Naive thymus-derived CD8-positive, alpha-beta T cell (primary cell): ENCODE measurements at regions not wholly inside any gene's neighbourhood (a gene's known extent, or its start where the extent isn't known, plus 50 kb on each side); places are given as distances from the start of the nearest gene placed in this dataset.

Experiments used
- ATAC-seq, 2 donors: fragments of 150-1000 bp; cut with Tn5 transposase in 1 of 2; sonication (Bioruptor Pico), chemical (Tn5 transposase) in 1 of 2; 1 replicate in 1 of 2; 2 replicates in 1 of 2; pipeline ENCODE4 v1.10.0; 2021; ENCODE audit warnings: mild to moderate bottlenecking in 2 of 2, moderate library complexity in 2 of 2
- POLR2A ChIA-PET: fragments of 350-600 bp; sonication (Branson Sonifier 250); formaldehyde crosslinking; loops from one replicate; lab custom pipeline; 2021; ENCODE audit warnings: antibody characterized with exemption; lab: Charles Lee
- DNase-seq, 10 donors: peaks; one replicate each; pipeline versions ENCODE4 v3.0.0 to v3.0.0-alpha.2; 2020 to 2022
- H3K27ac Mint-ChIP-seq, 10 donors: one replicate each; pipeline ENCODE4 v1.8.0; 2020 to 2022; ENCODE audit warnings: mild to moderate bottlenecking in 10 of 10, mixed read lengths in 10 of 10, moderate library complexity in 4 of 10, inconsistent platforms in 1 of 10
- H3K27me3 Mint-ChIP-seq, 5 donors: one replicate each; pipeline ENCODE4 v1.8.0; 2021 to 2022; ENCODE audit warnings: mixed read lengths in 5 of 5
- H3K36me3 Mint-ChIP-seq, 3 donors: one replicate each; pipeline ENCODE4 v1.8.0; 2020 to 2022; ENCODE audit warnings: mixed read lengths in 3 of 3, mild to moderate bottlenecking in 2 of 3, inconsistent platforms in 1 of 3
- H3K4me1 Mint-ChIP-seq, 4 donors: one replicate each; pipeline ENCODE4 v1.8.0; 2021 to 2022; ENCODE audit warnings: mixed read lengths in 4 of 4
- H3K4me3 Mint-ChIP-seq, 10 donors: one replicate each; pipeline ENCODE4 v1.8.0; 2020 to 2022; ENCODE audit warnings: mild to moderate bottlenecking in 10 of 10, mixed read lengths in 10 of 10, moderate library complexity in 6 of 10, inconsistent platforms in 1 of 10
- H3K9me3 Mint-ChIP-seq, 9 donors: one replicate each; pipeline ENCODE4 v1.8.0; 2020 to 2022; ENCODE audit warnings: mixed read lengths in 9 of 9, mild to moderate bottlenecking in 3 of 9, inconsistent platforms in 1 of 9, moderate library complexity in 1 of 9

DNA sequence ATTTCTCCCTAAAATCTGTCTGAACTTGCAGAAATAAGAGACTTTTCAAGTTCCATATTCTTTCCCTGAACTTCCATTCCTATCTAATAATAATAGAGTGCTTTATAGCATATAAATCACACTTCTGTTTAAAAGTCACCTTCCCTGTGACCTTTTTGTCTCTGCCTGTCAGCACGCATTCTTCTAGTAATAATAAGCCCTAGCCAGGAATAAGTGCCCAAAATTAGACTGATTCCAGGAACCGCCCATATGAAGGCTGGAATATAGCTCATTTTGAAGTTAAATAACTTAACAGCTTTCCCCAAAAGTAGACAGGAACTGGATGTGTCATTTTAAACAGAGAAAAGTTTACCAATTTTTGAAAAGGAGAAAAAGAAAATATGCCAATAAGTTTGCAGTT is 576.5 kb downstream of the EPHA4 start:
- ATAC-seq (no peak), DNase-seq (no peak)
- H3K9me3 Mint-ChIP-seq: peaks cover 0 to 1% (median 0%) of the 10 kb centered on the region in 9 donors
- peaks cover 0 to 6% (median 3%) of the 10 kb centered on the region in 5 donors for H3K27me3 Mint-ChIP-seq
- no peaks in the 10 kb centered on the region for H3K4me1 Mint-ChIP-seq
- H3K4me3 Mint-ChIP-seq: no peak overlapping the region
- POLR2A ChIA-PET: no interaction called here
- H3K36me3 Mint-ChIP-seq: no peaks in the 10 kb centered on the region
- no peak overlapping the region for H3K27ac Mint-ChIP-seq

- no peak overlapping the region for H3K27ac Mint-ChIP-seq
- POLR2A ChIA-PET: no interaction called here
- DNase-seq (no peak), ATAC-seq (no peak)
- peaks cover 0 to 4% (median 0%) of the 10 kb centered on the region in 5 donors for H3K27me3 Mint-ChIP-seq
- H3K36me3 Mint-ChIP-seq: no peaks in the 10 kb centered on the region
- H3K4me3 Mint-ChIP-seq: no peak overlapping the region
- peaks cover 0 to 1% (median 0%) of the 10 kb centered on the region in 9 donors for H3K9me3 Mint-ChIP-seq
- H3K4me1 Mint-ChIP-seq: no peaks in the 10 kb centered on the region
These were observed 573.9 kb downstream of the EPHA4 start for GRCh38 chr2:220998156-220998555.

GRCh38 chr2:220999356-220999755 is 572.7 kb downstream of the EPHA4 start:
- ATAC-seq: no peak
- Mint-ChIP-seq H3K4me3 (no peak overlapping the region), H3K36me3 (no peaks in the 10 kb centered on the region), H3K27me3 (peaks cover 0 to 3% (median 0%) of the 10 kb centered on the region in 5 donors), H3K27ac (no peak overlapping the region), H3K9me3 (no peaks in the 10 kb centered on the region), H3K4me1 (no peaks in the 10 kb centered on the region)
- POLR2A ChIA-PET: no interaction called here
- DNase-seq: no peak

DNA sequence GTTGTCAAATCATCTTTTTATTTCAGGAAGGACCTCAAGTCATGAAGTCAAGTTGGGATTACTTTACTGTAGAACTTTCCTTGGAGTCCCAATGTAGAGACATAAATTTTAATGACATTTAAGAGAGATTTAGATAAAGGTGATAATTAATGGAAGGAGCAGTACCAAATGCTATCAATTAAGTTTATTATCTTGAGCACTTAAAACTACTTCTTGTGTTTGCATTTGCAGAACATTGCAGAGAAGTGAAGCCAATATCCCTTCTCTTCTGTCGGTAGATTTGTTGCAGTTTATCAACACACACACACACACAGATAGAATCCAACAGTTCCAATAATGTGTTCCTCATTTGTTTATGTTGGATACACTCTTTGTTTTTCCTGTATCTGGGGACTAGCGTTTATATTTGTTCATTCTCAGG is 570.7 kb downstream of the EPHA4 start:
- H3K36me3 Mint-ChIP-seq: no peaks in the 10 kb centered on the region

DNA sequence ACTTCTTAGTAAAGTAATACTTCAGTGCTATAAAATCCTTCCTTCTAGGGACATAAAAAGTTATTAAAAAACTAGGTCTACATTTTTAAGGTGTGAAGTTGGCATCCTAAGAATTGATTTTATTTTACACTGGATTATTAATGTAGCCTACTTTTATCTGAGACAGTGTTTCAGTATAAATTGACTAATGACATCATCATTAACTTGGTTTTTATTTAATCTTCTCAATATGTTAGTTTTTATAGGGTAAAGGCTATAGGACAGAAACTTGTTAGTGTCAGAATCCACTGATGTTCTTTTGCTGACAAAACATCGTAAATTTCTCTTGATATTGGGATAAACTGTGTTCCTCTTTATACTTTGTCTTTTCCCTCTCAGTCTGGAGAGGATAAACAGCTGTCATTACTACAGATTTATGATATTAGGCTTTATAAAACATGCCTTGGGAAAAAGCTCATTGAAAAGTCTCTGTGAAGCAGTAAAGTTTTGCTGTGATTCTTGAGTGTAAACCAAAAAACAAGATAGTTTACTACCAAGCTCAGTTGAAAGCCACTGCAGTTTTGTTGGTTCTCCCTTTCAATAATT is 569.9 kb downstream of the EPHA4 start:
- Mint-ChIP-seq H3K4me3 (no peak overlapping the region), H3K9me3 (no peaks in the 10 kb centered on the region), H3K27me3 (peaks cover 0 to 2% (median 0%) of the 10 kb centered on the region in 5 donors), H3K36me3 (no peaks in the 10 kb centered on the region), H3K27ac (no peak overlapping the region), H3K4me1 (no peaks in the 10 kb centered on the region)
- no peak for DNase-seq
- no peak for ATAC-seq
- POLR2A ChIA-PET: no interaction called here

More for the DNA sequence above, 570.7 kb downstream of the EPHA4 start:
- Mint-ChIP-seq H3K27me3 (peaks cover 0 to 2% (median 0%) of the 10 kb centered on the region in 5 donors), H3K27ac (no peak overlapping the region), H3K4me1 (no peaks in the 10 kb centered on the region), H3K4me3 (no peak overlapping the region), H3K9me3 (no peaks in the 10 kb centered on the region)
- no peak for ATAC-seq
- POLR2A ChIA-PET: no interaction called here
- no peak for DNase-seq

DNA sequence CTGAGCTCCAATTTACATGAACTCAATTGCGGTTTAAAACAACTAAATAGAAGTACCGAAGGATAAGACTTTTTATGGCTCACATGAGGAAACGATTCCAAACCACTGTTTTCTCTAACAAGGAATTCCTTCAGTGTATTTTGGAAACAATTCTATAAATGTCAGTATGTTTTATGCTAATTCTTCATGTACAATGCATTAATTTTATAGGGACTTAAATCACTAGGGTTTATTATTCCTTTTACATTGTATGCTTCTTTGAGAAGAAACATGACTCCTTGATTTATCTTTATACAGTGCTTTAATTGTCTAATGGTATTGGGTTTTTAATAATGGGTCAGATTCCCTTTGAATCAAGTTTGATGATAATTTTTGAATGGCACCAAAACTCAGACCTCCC is 566.8 kb downstream of the EPHA4 start:
- H3K9me3 Mint-ChIP-seq: no peaks in the 10 kb centered on the region
- H3K4me3 Mint-ChIP-seq: no peak overlapping the region
- no peaks in the 10 kb centered on the region for H3K36me3 Mint-ChIP-seq
- peaks cover 0 to 2% (median 0%) of the 10 kb centered on the region in 5 donors for H3K27me3 Mint-ChIP-seq
- DNase-seq (no peak), ATAC-seq (no peak)
- no peaks in the 10 kb centered on the region for H3K4me1 Mint-ChIP-seq
- POLR2A ChIA-PET: no interaction called here
- no peak overlapping the region for H3K27ac Mint-ChIP-seq

GRCh38 chr2:221006084-221006483 is 566.0 kb downstream of the EPHA4 start:
- no peaks in the 10 kb centered on the region for H3K9me3 Mint-ChIP-seq
- no peak for DNase-seq

DNA sequence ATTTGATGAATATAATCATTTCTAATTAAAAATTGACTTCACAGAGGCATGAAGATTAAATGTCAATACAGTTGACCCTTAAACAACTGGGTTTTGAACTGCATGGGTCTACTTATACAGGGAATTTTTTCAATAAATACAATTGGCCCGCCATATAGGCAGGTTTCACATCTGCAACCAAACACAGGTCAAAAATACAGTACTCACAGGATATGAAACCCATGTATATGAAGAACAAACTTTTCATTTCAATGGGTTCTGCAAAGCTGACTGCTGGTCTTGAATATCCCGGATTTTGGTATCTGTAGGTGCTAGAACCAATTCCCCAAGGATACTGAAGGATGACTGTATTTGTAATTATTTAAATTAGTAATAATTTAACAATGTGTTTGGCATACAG is 555.6 kb downstream of the EPHA4 start:
- Mint-ChIP-seq H3K36me3 (no peaks in the 10 kb centered on the region), H3K27me3 (peaks cover 0 to 3% (median 0%) of the 10 kb centered on the region in 5 donors), H3K4me3 (no peak overlapping the region), H3K9me3 (peaks cover 0 to 10% (median 0%) of the 10 kb centered on the region in 9 donors), H3K4me1 (no peaks in the 10 kb centered on the region), H3K27ac (no peak overlapping the region)
- POLR2A ChIA-PET: no interaction called here
- no peak for DNase-seq
- no peak for ATAC-seq

More at GRCh38 chr2:221006084-221006483, 566.0 kb downstream of the EPHA4 start:
- Mint-ChIP-seq H3K4me1 (no peaks in the 10 kb centered on the region), H3K36me3 (no peaks in the 10 kb centered on the region), H3K27ac (no peak overlapping the region), H3K4me3 (no peak overlapping the region), H3K27me3 (peaks cover 0 to 2% (median 0%) of the 10 kb centered on the region in 5 donors)
- ATAC-seq: no peak
- POLR2A ChIA-PET: no interaction called here

- no peak for ATAC-seq
- Mint-ChIP-seq H3K27me3 (no peaks in the 10 kb centered on the region), H3K9me3 (peaks cover 0 to 10% (median 0%) of the 10 kb centered on the region in 9 donors), H3K27ac (no peak overlapping the region), H3K36me3 (no peaks in the 10 kb centered on the region), H3K4me1 (no peaks in the 10 kb centered on the region), H3K4me3 (no peak overlapping the region)
- POLR2A ChIA-PET: no interaction called here
- DNase-seq: no peak
These were observed 553.8 kb downstream of the EPHA4 start for GRCh38 chr2:221018262-221018661.

GRCh38 chr2:221019668-221020067 is 552.4 kb downstream of the EPHA4 start:
- Mint-ChIP-seq H3K4me1 (no peaks in the 10 kb centered on the region), H3K27ac (no peak overlapping the region), H3K27me3 (peaks cover 0 to 1% (median 0%) of the 10 kb centered on the region in 5 donors), H3K9me3 (peaks cover 0 to 2% (median 0%) of the 10 kb centered on the region in 9 donors), H3K4me3 (no peak overlapping the region), H3K36me3 (no peaks in the 10 kb centered on the region)
- POLR2A ChIA-PET: no interaction called here
- DNase-seq: no peak
- ATAC-seq: no peak

- POLR2A ChIA-PET: no interaction called here
- DNase-seq (no peak), ATAC-seq (no peak)
- Mint-ChIP-seq H3K36me3 (no peaks in the 10 kb centered on the region), H3K4me3 (no peak overlapping the region), H3K4me1 (peaks cover 0 to 10% (median 0%) of the 10 kb centered on the region in 4 donors), H3K27me3 (peaks cover 0 to 7% (median 0%) of the 10 kb centered on the region in 5 donors), H3K27ac (no peak overlapping the region), H3K9me3 (peaks cover 0 to 4% (median 0%) of the 10 kb centered on the region in 9 donors)
These were observed 549.5 kb downstream of the EPHA4 start for GRCh38 chr2:221022554-221022953.

DNA sequence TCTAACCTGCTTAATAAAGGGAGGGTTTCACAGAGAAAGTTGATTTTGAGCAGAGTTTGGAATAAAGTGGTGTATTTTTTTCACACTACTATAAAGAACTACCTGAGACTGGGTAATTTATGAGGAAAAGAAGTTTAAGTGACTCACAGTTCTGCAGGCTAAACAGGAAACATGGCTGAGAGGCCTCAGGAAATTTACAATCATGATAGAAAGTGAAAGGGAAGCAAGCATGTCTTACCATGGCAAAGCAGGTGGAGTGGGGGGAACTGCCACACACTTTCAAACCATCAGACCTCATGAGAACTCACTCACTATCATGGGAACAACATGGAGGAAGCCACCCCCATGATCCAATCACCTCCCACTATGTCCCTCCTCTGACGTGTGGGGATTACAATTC is 546.7 kb downstream of the EPHA4 start:
- Mint-ChIP-seq H3K9me3 (peaks cover 0 to 4% (median 0%) of the 10 kb centered on the region in 9 donors), H3K27me3 (peaks cover 0 to 7% (median 0%) of the 10 kb centered on the region in 5 donors), H3K4me1 (peaks cover 0 to 10% (median 0%) of the 10 kb centered on the region in 4 donors), H3K4me3 (no peak overlapping the region), H3K27ac (peak overlapping the region in 1 of 10 donors; percentile 64), H3K36me3 (no peaks in the 10 kb centered on the region)
- POLR2A ChIA-PET: no interaction called here
- ATAC-seq: no peak
- no peak for DNase-seq

DNA sequence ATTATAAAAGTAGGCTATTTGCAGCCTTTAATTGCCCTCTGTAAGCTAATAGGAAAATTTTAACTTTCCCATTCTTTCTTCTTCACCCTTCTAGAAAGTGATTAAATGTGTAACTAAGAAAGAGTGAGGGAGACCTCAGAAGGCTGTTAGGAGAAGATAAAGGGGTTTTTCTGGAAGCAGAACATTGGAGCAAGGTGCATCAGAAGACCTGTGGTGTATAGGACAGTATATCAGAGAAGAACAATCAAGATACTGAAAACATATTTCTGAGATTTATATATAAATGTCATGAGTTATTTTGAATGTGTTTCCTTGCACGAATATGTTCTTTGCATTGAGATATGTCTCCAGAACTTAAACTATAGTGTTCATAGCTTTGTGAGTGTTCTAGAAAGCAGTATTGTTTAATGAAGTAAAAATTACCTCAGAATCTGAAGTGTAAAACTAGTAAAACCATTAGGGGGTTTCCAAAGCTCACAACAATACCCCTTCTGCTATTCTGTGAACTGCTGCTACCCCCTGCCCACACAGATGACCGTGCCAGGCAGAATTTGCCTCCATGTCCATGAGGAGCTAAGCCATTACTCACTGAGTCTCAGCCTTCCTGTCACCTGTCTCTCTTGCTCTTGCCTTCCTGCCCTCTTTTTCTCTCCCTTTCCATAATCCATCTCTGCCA is 537.9 kb downstream of the EPHA4 start:
- POLR2A ChIA-PET: no interaction called here
- DNase-seq (no peak), ATAC-seq (no peak)
- Mint-ChIP-seq H3K4me1 (peaks cover 0 to 1% (median 0%) of the 10 kb centered on the region in 4 donors), H3K27ac (no peak overlapping the region), H3K9me3 (no peaks in the 10 kb centered on the region), H3K36me3 (no peaks in the 10 kb centered on the region), H3K27me3 (peaks cover 0 to 14% (median 2%) of the 10 kb centered on the region in 5 donors), H3K4me3 (no peak overlapping the region)
